ENCODE measurements at regions not wholly inside any gene's neighbourhood (a gene's known extent, or its start where the extent isn't known, plus 50 kb on each side); places are given as distances from the start of the nearest gene placed in this dataset.
"Not testable (repeated sequence)": the region's sequence is repeated elsewhere in the genome, so short reads cannot be mapped to it uniquely, and the experiment has no call there.

GRCh38 chr12:63434384-63434783, 233.9 kb downstream of the DPY19L2 start:
- H3K4me2 ChIP-seq (ENCODE audit: control insufficient read depth, insufficient read depth); RAD21 ChIA-PET (ENCODE audit: unreplicated experiment); H3K9me3 ChIP-seq (replicated peaks; ENCODE audit: control insufficient read depth, insufficient read depth, low read length); POLR2A ChIA-PET; H2AFZ ChIP-seq (ENCODE audit: control insufficient read depth, low read depth, low read length); CTCF ChIA-PET; ATAC-seq; H3K36me3 ChIP-seq (ENCODE audit: control insufficient read depth in 2 of 2, insufficient read depth in 2 of 2, low read length in 1 of 2); H3K27ac ChIP-seq (ENCODE audit: control insufficient read depth, insufficient read depth); FAIRE-seq; DNase-seq (ENCODE audit: low read depth, low spot score); intact Hi-C loops (cut with micrococcal nuclease; ENCODE audit: unreplicated experiment); H3K4me1 ChIP-seq (ENCODE audit: control insufficient read depth, insufficient read depth, low read length); H3K4me3 ChIP-seq; H4K20me1 ChIP-seq (ENCODE audit: control insufficient read depth, insufficient read depth); BruUV-seq (replicated peaks); SMC1A ChIA-PET (ENCODE audit: uncharacterized antibody, unreplicated experiment); H3K27me3 ChIP-seq (replicated peaks in 1 of 2; ENCODE audit: control insufficient read depth in 2 of 2, insufficient read depth in 2 of 2, low read length in 1 of 2); H3K9ac ChIP-seq (ENCODE audit: control insufficient read depth, insufficient read depth, low read length); in situ Hi-C loops (cut with MboI); H3K79me2 ChIP-seq (ENCODE audit: control insufficient read depth, insufficient read depth, low read length): not testable (repeated sequence)
- WGBS (ENCODE audit: insufficient coverage, insufficient replicate concordance, low lambda C conversion rate, missing lambda C conversion rate) = 25% methylated on average over 11 of the region's 11 CpGs

GRCh38 chr12:63427969-63428368, 240.3 kb downstream of the DPY19L2 start:
- H3K27ac ChIP-seq (ENCODE audit: control insufficient read depth, insufficient read depth); DNase-seq (ENCODE audit: low read depth, low spot score); H3K4me1 ChIP-seq (ENCODE audit: control insufficient read depth, insufficient read depth, low read length); RAD21 ChIA-PET (ENCODE audit: unreplicated experiment); in situ Hi-C loops (cut with MboI); H3K79me2 ChIP-seq (ENCODE audit: control insufficient read depth, insufficient read depth, low read length); H2AFZ ChIP-seq (ENCODE audit: control insufficient read depth, low read depth, low read length); H3K4me2 ChIP-seq (ENCODE audit: control insufficient read depth, insufficient read depth); SMC1A ChIA-PET (ENCODE audit: uncharacterized antibody, unreplicated experiment); H3K27me3 ChIP-seq (replicated peaks in 1 of 2; ENCODE audit: control insufficient read depth in 2 of 2, insufficient read depth in 2 of 2, low read length in 1 of 2); H3K9me3 ChIP-seq (replicated peaks; ENCODE audit: control insufficient read depth, insufficient read depth, low read length); H3K4me3 ChIP-seq; ATAC-seq; CTCF ChIA-PET; H3K36me3 ChIP-seq (ENCODE audit: control insufficient read depth in 2 of 2, insufficient read depth in 2 of 2, low read length in 1 of 2); BruUV-seq (replicated peaks); intact Hi-C loops (cut with micrococcal nuclease; ENCODE audit: unreplicated experiment); H4K20me1 ChIP-seq (ENCODE audit: control insufficient read depth, insufficient read depth); H3K9ac ChIP-seq (ENCODE audit: control insufficient read depth, insufficient read depth, low read length); FAIRE-seq; POLR2A ChIA-PET: not testable (repeated sequence)

GRCh38 chr12:63427029-63427428, 241.3 kb downstream of the DPY19L2 start:
- SMC1A ChIA-PET (ENCODE audit: uncharacterized antibody, unreplicated experiment); H3K36me3 ChIP-seq (ENCODE audit: control insufficient read depth in 2 of 2, insufficient read depth in 2 of 2, low read length in 1 of 2); RAD21 ChIA-PET (ENCODE audit: unreplicated experiment); POLR2A ChIA-PET; BruUV-seq (replicated peaks); H3K79me2 ChIP-seq (ENCODE audit: control insufficient read depth, insufficient read depth, low read length); H4K20me1 ChIP-seq (ENCODE audit: control insufficient read depth, insufficient read depth); H3K9ac ChIP-seq (ENCODE audit: control insufficient read depth, insufficient read depth, low read length); DNase-seq (ENCODE audit: low read depth, low spot score); H3K27me3 ChIP-seq (replicated peaks in 1 of 2; ENCODE audit: control insufficient read depth in 2 of 2, insufficient read depth in 2 of 2, low read length in 1 of 2); H2AFZ ChIP-seq (ENCODE audit: control insufficient read depth, low read depth, low read length); FAIRE-seq; in situ Hi-C loops (cut with MboI); ATAC-seq; CTCF ChIA-PET; H3K4me1 ChIP-seq (ENCODE audit: control insufficient read depth, insufficient read depth, low read length); H3K27ac ChIP-seq (ENCODE audit: control insufficient read depth, insufficient read depth); H3K9me3 ChIP-seq (replicated peaks; ENCODE audit: control insufficient read depth, insufficient read depth, low read length); H3K4me3 ChIP-seq; intact Hi-C loops (cut with micrococcal nuclease; ENCODE audit: unreplicated experiment); H3K4me2 ChIP-seq (ENCODE audit: control insufficient read depth, insufficient read depth): not testable (repeated sequence)
- WGBS (ENCODE audit: insufficient coverage, insufficient replicate concordance, low lambda C conversion rate, missing lambda C conversion rate) = 15% methylated on average over 2 of the region's 2 CpGs

Data from GM12878 (cell line).